CD14-positive monocyte (primary cell): ENCODE measurements at regions not wholly inside any gene's neighbourhood (a gene's known extent, or its start where the extent isn't known, plus 50 kb on each side); places are given as distances from the start of the nearest gene placed in this dataset.

Source experiments
- DNase-seq, 3 donors: peaks; one replicate each; pipeline ENCODE4 v3.0.0-alpha.2; 2011 to 2022
- H2AFZ ChIP-seq: 2 replicates; pipeline ENCODE4 v1.6.0; 2012; ENCODE audit warnings: mild to moderate bottlenecking, low read depth, low read length, inconsistent platforms; ENCODE audit not compliant: insufficient read depth, poor library complexity, severe bottlenecking
- H3K27ac ChIP-seq, 2 donors: 1 replicate in 1 of 2; 2 replicates in 1 of 2; pipeline ENCODE4 v1.5.1; 2012 to 2013; ENCODE audit warnings: low read length in 2 of 2, control low read depth in 1 of 2, inconsistent platforms in 1 of 2, low read depth in 1 of 2, mild to moderate bottlenecking in 1 of 2
- H3K27me3 ChIP-seq, 2 donors: one replicate each; pipeline versions ENCODE4 v1.6.0 to v1.6.1; 2011 to 2013; ENCODE audit warnings: low read length in 2 of 2; ENCODE audit not compliant: control insufficient read depth in 2 of 2, insufficient read depth in 2 of 2
- H3K36me3 ChIP-seq, 2 donors: replicated peaks in 1 of 2; 1 replicate in 1 of 2; 2 replicates in 1 of 2; pipeline versions ENCODE4 v1.5.1 to v1.6.1; 2012 to 2013; ENCODE audit warnings: low read length in 2 of 2, control low read depth in 1 of 2, inconsistent platforms in 1 of 2, mild to moderate bottlenecking in 1 of 2; ENCODE audit not compliant: insufficient read depth in 2 of 2, control insufficient read depth in 1 of 2
- H3K4me1 ChIP-seq, 2 donors: 1 replicate in 1 of 2; 2 replicates in 1 of 2; pipeline versions ENCODE4 v1.5.1 to v1.6.1; 2012 to 2013; ENCODE audit warnings: low read length in 2 of 2, control low read depth in 1 of 2, inconsistent platforms in 1 of 2, mild to moderate bottlenecking in 1 of 2, moderate library complexity in 1 of 2; ENCODE audit not compliant: insufficient read depth in 2 of 2, control insufficient read depth in 1 of 2
- H3K4me2 ChIP-seq: replicated peaks from 2 replicates; pipeline ENCODE3; 2012; ENCODE audit warnings: low read length, moderate library complexity, mild to moderate bottlenecking; ENCODE audit not compliant: poor library complexity, severe bottlenecking; ENCODE audit errors: extremely low read depth
- H3K4me3 ChIP-seq, 3 experiments: fragments of 200-600 bp in 1 of 3; sonication (generic) in 1 of 3; replicated peaks in 1 of 3; 1 replicate in 2 of 3; 2 replicates in 1 of 3; pipeline ENCODE4 v1.5.1; 2011 to 2013; ENCODE audit warnings: low read length in 3 of 3, mild to moderate bottlenecking in 3 of 3, control low read depth in 2 of 3, low read depth in 2 of 3, inconsistent platforms in 1 of 3, moderate library complexity in 1 of 3
- H3K79me2 ChIP-seq: 2 replicates; pipeline ENCODE4 v1.6.0; 2012; ENCODE audit warnings: mild to moderate bottlenecking, control low read depth, inconsistent platforms, low read length, moderate library complexity; ENCODE audit not compliant: insufficient read depth
- H3K9ac ChIP-seq: 2 replicates; pipeline ENCODE4 v1.6.0; 2017; ENCODE audit warnings: low read length, mild to moderate bottlenecking; ENCODE audit not compliant: insufficient read depth, poor library complexity, severe bottlenecking
- H3K9me3 ChIP-seq, 2 donors: replicated peaks in 1 of 2; 1 replicate in 1 of 2; 2 replicates in 1 of 2; pipeline versions ENCODE4 v1.5.1 to v1.6.1; 2012 to 2013; ENCODE audit warnings: low read length in 2 of 2, control low read depth in 1 of 2; ENCODE audit not compliant: control insufficient read depth in 1 of 2, insufficient read depth in 1 of 2
- H4K20me1 ChIP-seq: 2 replicates; pipeline ENCODE4 v1.6.0; 2012; ENCODE audit warnings: mild to moderate bottlenecking, low read length, control low read depth, moderate library complexity; ENCODE audit not compliant: insufficient read depth
- H3K27ac Mint-ChIP-seq, 7 donors: one replicate each; pipeline ENCODE4 v1.8.0; 2020; ENCODE audit warnings: mild to moderate bottlenecking in 7 of 7, mixed read lengths in 7 of 7, moderate library complexity in 6 of 7, inconsistent platforms in 2 of 7
- H3K27me3 Mint-ChIP-seq, 3 donors: one replicate each; pipeline ENCODE4 v1.8.0; 2021 to 2022; ENCODE audit warnings: low read depth in 3 of 3, mild to moderate bottlenecking in 3 of 3, mixed read lengths in 3 of 3, moderate library complexity in 3 of 3, inconsistent platforms in 1 of 3
- H3K36me3 Mint-ChIP-seq, 2 donors: one replicate each; pipeline ENCODE4 v1.8.0; 2020; ENCODE audit warnings: mixed read lengths in 2 of 2, inconsistent platforms in 1 of 2, mild to moderate bottlenecking in 1 of 2
- H3K4me1 Mint-ChIP-seq: one replicate; pipeline ENCODE4 v1.8.0; 2020; ENCODE audit warnings: mild to moderate bottlenecking, mixed read lengths
- H3K4me3 Mint-ChIP-seq, 2 donors: one replicate each; pipeline ENCODE4 v1.8.0; 2020; ENCODE audit warnings: mild to moderate bottlenecking in 2 of 2, mixed read lengths in 2 of 2, moderate library complexity in 1 of 2
- H3K9me3 Mint-ChIP-seq, 7 donors: one replicate each; pipeline ENCODE4 v1.8.0; 2020 to 2022; ENCODE audit warnings: mixed read lengths in 7 of 7, mild to moderate bottlenecking in 6 of 7, moderate library complexity in 6 of 7, inconsistent platforms in 2 of 7
- CTCF ChIP-seq: fragments of 200-600 bp; IDR thresholded peaks from one replicate; pipeline ENCODE4 v1.8.0; 2022; ENCODE audit warnings: antibody characterized with exemption, mild to moderate bottlenecking
- WGBS: methylation state at CpG from one replicate; pipeline ENCODE4 v1.1.5; 2013; ENCODE audit warnings: missing lambda C conversion rate; ENCODE audit not compliant: insufficient coverage; 5-methylcytosine and 5-hydroxymethylcytosine counted together
- intact Hi-C, 2 donors: fragments of 100-400 bp; cut with micrococcal nuclease; formaldehyde crosslinking; loops; one replicate each; pipeline versions ENCODE4 v1.15.0 to v1.15.1; 2023

GRCh38 chr5:155898284-155898683 is 428.7 kb upstream of the SGCD start:
- H3K27ac Mint-ChIP-seq: no peak overlapping the region
- H2AFZ ChIP-seq: no peak overlapping the region

GRCh38 chr5:155903791-155904190 is 423.2 kb upstream of the SGCD start:
- Histone ChIP-seq H3K4me3 (no peak overlapping the region), H3K4me1 (no peaks in the 10 kb centered on the region), H3K9ac (no peak overlapping the region), H3K27ac (no peak overlapping the region), H3K9me3 (no peaks in the 10 kb centered on the region), H3K27me3 (no peaks in the 10 kb centered on the region), H2AFZ (no peak overlapping the region), H3K4me2 (no peak overlapping the region), H3K36me3 (no peaks in the 10 kb centered on the region), H3K79me2 (no peaks in the 10 kb centered on the region), H4K20me1 (no peaks in the 10 kb centered on the region)
- H3K36me3 Mint-ChIP-seq: no peaks in the 10 kb centered on the region
- H3K27me3 Mint-ChIP-seq: no peaks in the 10 kb centered on the region
- no peak for DNase-seq
- no peak overlapping the region for H3K4me3 Mint-ChIP-seq
- 100% methylated on average over 1 of the region's 4 CpGs for WGBS
- H3K27ac Mint-ChIP-seq: no peak overlapping the region
- H3K4me1 Mint-ChIP-seq: no peaks in the 10 kb centered on the region
- no peak for TF ChIP-seq CTCF
- H3K9me3 Mint-ChIP-seq: peaks cover 0 to 2% (median 0%) of the 10 kb centered on the region in 7 donors
- intact Hi-C loops: no loop called here

More at GRCh38 chr5:155898284-155898683, 428.7 kb upstream of the SGCD start:
- no peaks in the 10 kb centered on the region for H3K4me1 ChIP-seq
- no peak overlapping the region for H3K27ac ChIP-seq
- intact Hi-C loops: no loop called here
- H4K20me1 ChIP-seq: no peaks in the 10 kb centered on the region
- H3K9me3 Mint-ChIP-seq: peaks cover 0 to 2% (median 0%) of the 10 kb centered on the region in 7 donors
- TF ChIP-seq CTCF: no peak
- no peak overlapping the region for H3K4me3 ChIP-seq
- no peaks in the 10 kb centered on the region for H3K9me3 ChIP-seq
- H3K4me1 Mint-ChIP-seq: no peaks in the 10 kb centered on the region
- H3K4me3 Mint-ChIP-seq: no peak overlapping the region
- no peaks in the 10 kb centered on the region for H3K27me3 ChIP-seq
- H3K79me2 ChIP-seq: no peaks in the 10 kb centered on the region
- DNase-seq: no peak
- no peaks in the 10 kb centered on the region for H3K36me3 ChIP-seq
- no peak overlapping the region for H3K9ac ChIP-seq
- no peaks in the 10 kb centered on the region for H3K36me3 Mint-ChIP-seq
- no peak overlapping the region for H3K4me2 ChIP-seq
- peaks cover 0 to 2% (median 0%) of the 10 kb centered on the region in 3 donors for H3K27me3 Mint-ChIP-seq
